Mesothelial cell of epicardium (in vitro differentiated cells): ENCODE measurements at regions not wholly inside any gene's neighbourhood (a gene's known extent, or its start where the extent isn't known, plus 50 kb on each side); places are given as distances from the start of the nearest gene placed in this dataset.

Experiments used
- DNase-seq, 2 experiments: peaks; one replicate each; pipeline ENCODE4 v3.0.0; 2021; ENCODE audit warnings: low spot score in 2 of 2; ENCODE audit not compliant: unreplicated experiment in 2 of 2
- H3K27ac Mint-ChIP-seq: 2 replicates; pipeline ENCODE4 v1.8.0; 2021; ENCODE audit warnings: mixed read lengths
- H3K27me3 Mint-ChIP-seq: 2 replicates; pipeline ENCODE4 v1.8.0; 2021; ENCODE audit warnings: low read depth, mixed read lengths
- H3K36me3 Mint-ChIP-seq: 2 replicates; pipeline ENCODE4 v1.8.0; 2021; ENCODE audit warnings: mixed read lengths
- H3K4me1 Mint-ChIP-seq: 2 replicates; pipeline ENCODE4 v1.8.0; 2021; ENCODE audit warnings: mixed read lengths
- H3K4me3 Mint-ChIP-seq: 2 replicates; pipeline ENCODE4 v1.8.0; 2021; ENCODE audit warnings: mild to moderate bottlenecking, moderate library complexity, mixed read lengths
- H3K9me3 Mint-ChIP-seq: 2 replicates; pipeline ENCODE4 v1.8.0; 2021; ENCODE audit warnings: mixed read lengths
- CTCF ChIP-seq: fragments of 200-600 bp; sonication (generic); IDR thresholded peaks from one replicate; pipeline ENCODE4 v1.5.0; 2021; ENCODE audit warnings: antibody characterized with exemption; ENCODE audit not compliant: unreplicated experiment

GRCh38 chr2:183227176-183227575, 102.9 kb downstream of the NUP35 start:
- TF ChIP-seq CTCF: no peak
- DNase-seq: no peak
- Mint-ChIP-seq H3K9me3 (no peaks in the 10 kb centered on the region), H3K4me3 (no peak overlapping the region), H3K36me3 (no peaks in the 10 kb centered on the region), H3K4me1 (no peaks in the 10 kb centered on the region), H3K27me3 (no peaks in the 10 kb centered on the region), H3K27ac (no peak overlapping the region)

- no peak overlapping the region for H3K4me3 Mint-ChIP-seq
- TF ChIP-seq CTCF: no peak
- no peaks in the 10 kb centered on the region for H3K27me3 Mint-ChIP-seq
- no peaks in the 10 kb centered on the region for H3K4me1 Mint-ChIP-seq
- no peak for DNase-seq
- no peaks in the 10 kb centered on the region for H3K36me3 Mint-ChIP-seq
- H3K9me3 Mint-ChIP-seq: no peaks in the 10 kb centered on the region
- no peak overlapping the region for H3K27ac Mint-ChIP-seq
Observed at GRCh38 chr2:183229386-183229785, 105.1 kb downstream of the NUP35 start.

GRCh38 chr2:183232161-183232865, 108.1 kb downstream of the NUP35 start:
- Mint-ChIP-seq H3K4me3 (no peak overlapping the region), H3K36me3 (no peaks in the 10 kb centered on the region), H3K27ac (no peak overlapping the region), H3K9me3 (no peaks in the 10 kb centered on the region), H3K27me3 (no peaks in the 10 kb centered on the region), H3K4me1 (no peaks in the 10 kb centered on the region)
- TF ChIP-seq CTCF: no peak
- no peak for DNase-seq

- Mint-ChIP-seq H3K36me3 (no peaks in the 10 kb centered on the region), H3K9me3 (no peaks in the 10 kb centered on the region), H3K4me3 (no peak overlapping the region), H3K4me1 (peaks cover 5% of the 10 kb centered on the region), H3K27ac (no peak overlapping the region), H3K27me3 (no peaks in the 10 kb centered on the region)
- no peak for DNase-seq
- no peak for TF ChIP-seq CTCF
Observed at GRCh38 chr2:183242937-183243336, 118.7 kb downstream of the NUP35 start.

- Mint-ChIP-seq H3K4me3 (no peak overlapping the region), H3K4me1 (peaks cover 5% of the 10 kb centered on the region)
Observed at GRCh38 chr2:183243758-183244157, 119.5 kb downstream of the NUP35 start.

More at GRCh38 chr2:183243758-183244157, 119.5 kb downstream of the NUP35 start:
- DNase-seq: no peak
- no peak for TF ChIP-seq CTCF
- H3K27ac Mint-ChIP-seq: no peak overlapping the region
- H3K36me3 Mint-ChIP-seq: no peaks in the 10 kb centered on the region
- no peaks in the 10 kb centered on the region for H3K9me3 Mint-ChIP-seq
- H3K27me3 Mint-ChIP-seq: no peaks in the 10 kb centered on the region
